ENCODE measurements at regions not wholly inside any gene's neighbourhood (a gene's known extent, or its start where the extent isn't known, plus 50 kb on each side); places are given as distances from the start of the nearest gene placed in this dataset.

DNA sequence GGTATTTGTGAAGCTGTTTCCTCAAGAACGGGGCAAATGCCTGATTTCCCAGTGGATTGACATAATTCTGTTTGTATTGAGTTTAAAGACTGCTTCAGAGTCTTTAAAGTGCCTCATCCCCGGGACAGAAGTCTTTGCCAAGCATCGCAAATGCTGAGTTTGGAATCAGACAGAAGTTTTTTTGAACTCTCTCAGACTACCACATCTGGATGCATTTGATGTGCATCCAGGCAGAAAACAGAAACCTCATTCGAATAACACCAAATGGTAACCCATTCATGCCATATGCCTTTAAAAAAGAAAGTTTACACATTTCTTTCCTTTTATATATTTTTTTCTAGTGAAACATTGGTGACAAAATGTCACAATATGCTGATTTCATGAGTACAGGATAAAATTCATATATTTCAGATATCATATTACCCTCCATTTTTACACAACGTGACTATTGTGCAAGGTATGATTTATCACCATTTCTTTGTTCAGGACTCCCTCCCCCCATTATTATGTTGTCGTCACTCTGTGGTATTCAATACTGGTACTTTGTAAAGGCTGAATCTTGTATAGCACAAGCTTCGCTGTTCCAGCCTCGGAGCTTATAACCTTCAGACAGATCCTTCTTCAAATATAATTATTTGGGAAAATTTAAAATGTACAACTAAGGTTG lies 91.1 kb downstream of the ZNF608 start:
- no peak overlapping the region for H3K4me3 ChIP-seq (ENCODE audit: low read depth, low read length)
- no peak for DNase-seq (ENCODE audit: low read depth)
- CTCF ChIA-PET, result no interaction called here

DNA sequence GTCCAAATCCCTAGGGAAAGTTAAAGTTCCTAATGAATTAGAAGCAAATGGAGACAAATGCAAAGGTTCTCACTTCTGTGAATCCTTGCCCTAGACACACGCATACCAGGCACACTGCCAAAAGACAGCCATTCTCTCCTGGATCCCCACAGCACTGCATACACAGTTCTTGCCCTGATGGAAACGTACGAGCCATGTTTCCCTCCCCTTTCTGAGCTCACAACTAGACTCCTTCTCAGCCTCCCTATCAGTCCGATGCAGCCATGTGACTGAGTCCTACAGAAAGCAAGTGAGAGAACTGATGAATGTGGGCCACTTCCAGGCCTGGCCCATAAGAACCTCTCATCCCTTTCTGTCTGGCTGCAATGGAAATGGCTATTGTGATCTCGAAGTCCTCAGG lies 92.0 kb downstream of the ZNF608 start:
- POLR2A ChIA-PET, result no interaction called here
- CTCF ChIA-PET, result no interaction called here
- TF ChIP-seq, protein P1, sequence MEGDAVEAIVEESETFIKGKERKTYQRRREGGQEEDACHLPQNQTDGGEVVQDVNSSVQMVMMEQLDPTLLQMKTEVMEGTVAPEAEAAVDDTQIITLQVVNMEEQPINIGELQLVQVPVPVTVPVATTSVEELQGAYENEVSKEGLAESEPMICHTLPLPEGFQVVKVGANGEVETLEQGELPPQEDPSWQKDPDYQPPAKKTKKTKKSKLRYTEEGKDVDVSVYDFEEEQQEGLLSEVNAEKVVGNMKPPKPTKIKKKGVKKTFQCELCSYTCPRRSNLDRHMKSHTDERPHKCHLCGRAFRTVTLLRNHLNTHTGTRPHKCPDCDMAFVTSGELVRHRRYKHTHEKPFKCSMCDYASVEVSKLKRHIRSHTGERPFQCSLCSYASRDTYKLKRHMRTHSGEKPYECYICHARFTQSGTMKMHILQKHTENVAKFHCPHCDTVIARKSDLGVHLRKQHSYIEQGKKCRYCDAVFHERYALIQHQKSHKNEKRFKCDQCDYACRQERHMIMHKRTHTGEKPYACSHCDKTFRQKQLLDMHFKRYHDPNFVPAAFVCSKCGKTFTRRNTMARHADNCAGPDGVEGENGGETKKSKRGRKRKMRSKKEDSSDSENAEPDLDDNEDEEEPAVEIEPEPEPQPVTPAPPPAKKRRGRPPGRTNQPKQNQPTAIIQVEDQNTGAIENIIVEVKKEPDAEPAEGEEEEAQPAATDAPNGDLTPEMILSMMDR (IDR thresholded peaks at IDR 0.05; ENCODE audit: insufficient read depth, low read depth, low read length), result no peak

More for the DNA sequence above, 91.1 kb downstream of the ZNF608 start:
- POLR2A ChIA-PET, result interaction anchor here (0.6 kb wide), 1 partner anchor 953 kb away, joined by 4 read pairs; no protein-coding TSS in a partner anchor
- Histone ChIP-seq H3K36me3 (ENCODE audit: control insufficient read depth, insufficient read depth, low read length) (no peaks in the 10 kb centered on the region), H3K27me3 (ENCODE audit: control insufficient read depth, insufficient read depth, low read length) (no peaks in the 10 kb centered on the region)
- TF ChIP-seq, protein P1 (IDR thresholded peaks at IDR 0.05; ENCODE audit: insufficient read depth, low read depth, low read length), result no peak

DNA sequence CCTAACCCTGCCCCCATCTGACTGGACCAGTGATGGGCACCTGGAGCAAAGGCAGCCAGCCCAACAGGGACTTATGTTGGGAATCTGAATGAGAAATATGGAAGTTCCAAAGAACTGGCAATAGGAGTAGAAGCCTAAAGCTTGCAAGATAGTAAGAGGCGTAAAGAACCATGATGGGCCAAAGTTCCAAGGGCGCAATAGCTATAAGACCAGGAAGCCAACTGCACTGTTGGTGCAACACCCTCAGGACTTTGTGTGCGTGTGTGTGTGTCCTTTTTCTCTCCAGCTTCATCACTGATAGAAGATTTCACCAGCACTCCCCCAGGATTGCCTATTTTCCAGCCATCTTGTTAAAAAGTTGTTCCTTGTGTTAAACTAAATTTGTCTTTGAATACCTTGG lies 92.8 kb downstream of the ZNF608 start:
- Histone ChIP-seq H3K4me3 (ENCODE audit: low read depth, low read length) (no peak overlapping the region), H3K36me3 (ENCODE audit: control insufficient read depth, insufficient read depth, low read length) (no peaks in the 10 kb centered on the region), H3K27me3 (ENCODE audit: control insufficient read depth, insufficient read depth, low read length) (no peaks in the 10 kb centered on the region)
- TF ChIP-seq, protein P1 (IDR thresholded peaks at IDR 0.05; ENCODE audit: insufficient read depth, low read depth, low read length), result no peak
- no peak for DNase-seq (ENCODE audit: low read depth)
- CTCF ChIA-PET, result no interaction called here
- POLR2A ChIA-PET, result no interaction called here

More for the DNA sequence above, 92.0 kb downstream of the ZNF608 start:
- no peak overlapping the region for H3K4me3 ChIP-seq (ENCODE audit: low read depth, low read length)
- DNase-seq (ENCODE audit: low read depth), result no peak
- no peaks in the 10 kb centered on the region for H3K27me3 ChIP-seq (ENCODE audit: control insufficient read depth, insufficient read depth, low read length)
- no peaks in the 10 kb centered on the region for H3K36me3 ChIP-seq (ENCODE audit: control insufficient read depth, insufficient read depth, low read length)

DNA sequence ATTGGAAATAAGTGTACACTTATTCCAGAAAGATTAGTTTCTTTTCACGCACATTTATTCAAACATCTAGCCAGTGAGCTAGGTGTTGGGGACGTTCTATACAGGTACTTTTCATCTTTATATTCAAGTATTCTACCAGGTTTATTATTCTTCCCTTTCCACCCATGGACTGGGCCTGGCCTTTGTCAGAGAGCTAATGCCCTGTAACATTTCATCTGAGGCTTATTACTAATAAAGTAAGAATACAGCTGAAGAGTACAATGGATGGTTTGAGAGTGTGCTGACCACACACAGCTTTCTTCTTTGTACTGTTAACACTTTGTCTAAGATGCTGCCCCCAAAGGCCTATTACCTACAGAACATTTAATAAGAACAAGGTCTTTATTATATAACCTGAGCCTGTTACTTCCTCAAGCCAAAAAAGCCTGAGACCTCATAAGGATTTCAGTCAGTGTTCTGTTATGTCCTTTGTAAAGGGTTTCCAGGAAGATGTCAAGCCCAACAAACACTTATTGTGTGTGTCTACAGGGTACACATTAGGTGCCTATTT lies 93.5 kb downstream of the ZNF608 start:
- CTCF ChIA-PET, result no interaction called here
- TF ChIP-seq, protein P1 (IDR thresholded peaks at IDR 0.05; ENCODE audit: insufficient read depth, low read depth, low read length), result no peak
- POLR2A ChIA-PET, result no interaction called here
- no peak for DNase-seq (ENCODE audit: low read depth)
- H3K4me3 ChIP-seq (ENCODE audit: low read depth, low read length), result no peak overlapping the region
- H3K36me3 ChIP-seq (ENCODE audit: control insufficient read depth, insufficient read depth, low read length), result no peaks in the 10 kb centered on the region
- H3K27me3 ChIP-seq (ENCODE audit: control insufficient read depth, insufficient read depth, low read length), result no peaks in the 10 kb centered on the region

DNA sequence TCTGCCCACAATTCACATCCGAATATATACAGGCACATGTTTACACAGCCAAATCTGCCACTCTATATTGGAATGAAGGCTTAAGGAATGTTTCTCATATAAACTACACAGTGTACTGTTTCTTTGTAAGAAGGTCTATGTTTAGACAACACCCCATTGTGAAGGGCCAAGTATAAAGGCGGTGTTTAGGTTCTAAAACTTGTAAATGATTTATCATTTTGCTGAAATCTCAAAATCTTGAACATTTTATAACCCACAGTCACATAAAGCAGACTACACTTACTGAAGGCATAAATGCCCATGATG lies 94.0 kb downstream of the ZNF608 start:
- DNase-seq (ENCODE audit: low read depth), result no peak
- Histone ChIP-seq H3K36me3 (ENCODE audit: control insufficient read depth, insufficient read depth, low read length) (no peaks in the 10 kb centered on the region), H3K27me3 (ENCODE audit: control insufficient read depth, insufficient read depth, low read length) (no peaks in the 10 kb centered on the region), H3K4me3 (ENCODE audit: low read depth, low read length) (no peak overlapping the region)
- POLR2A ChIA-PET, result no interaction called here
- CTCF ChIA-PET, result interaction anchor here (1.0 kb wide), 1 partner anchor 9 kb away, joined by 3 read pairs; no protein-coding TSS in a partner anchor
- TF ChIP-seq, protein P1 (IDR thresholded peaks at IDR 0.05; ENCODE audit: insufficient read depth, low read depth, low read length), result no peak
